H1 (cell line): ENCODE measurements at regions not wholly inside any gene's neighbourhood (a gene's known extent, or its start where the extent isn't known, plus 50 kb on each side); places are given as distances from the start of the nearest gene placed in this dataset.

Source experiments
- HDAC2 ChIP-seq, 2 experiments: fragments of 300-600 bp in 1 of 2; sonication (generic) in 1 of 2; IDR thresholded peaks; 2 replicates each; pipeline ENCODE4 v1.6.1; 2011 to 2012; ENCODE audit warnings: low read depth in 2 of 2, low read length in 2 of 2, mild to moderate bottlenecking in 2 of 2, moderate library complexity in 2 of 2, borderline replicate concordance in 1 of 2, inconsistent platforms in 1 of 2
- TF ChIP-seq, protein P1 (sequence below): IDR thresholded peaks from 2 replicates; pipeline ENCODE4 v1.6.1; 2011; ENCODE audit warnings: low read length, improper control_type of control experiment

DNA sequence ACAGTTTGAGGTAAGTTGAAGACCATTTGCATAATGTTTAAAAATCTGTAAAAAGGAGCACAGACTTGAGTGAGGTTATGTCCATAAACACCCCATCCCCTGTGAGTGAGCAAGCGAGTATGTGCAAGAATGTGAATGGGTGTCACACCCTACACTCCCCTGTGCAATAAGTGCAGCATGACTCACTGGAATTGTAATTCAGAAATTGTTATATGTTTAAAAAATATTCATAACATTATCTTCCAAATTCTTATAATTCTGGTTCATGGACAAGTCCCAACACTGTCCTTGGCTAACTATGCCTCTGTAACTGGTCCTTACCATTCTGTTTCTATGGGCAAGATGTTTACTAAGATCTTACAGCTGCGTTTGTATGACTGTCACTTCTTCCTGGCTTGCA lies 207.8 kb upstream of the FAR2 start (continued):
- TF ChIP-seq, protein P1, sequence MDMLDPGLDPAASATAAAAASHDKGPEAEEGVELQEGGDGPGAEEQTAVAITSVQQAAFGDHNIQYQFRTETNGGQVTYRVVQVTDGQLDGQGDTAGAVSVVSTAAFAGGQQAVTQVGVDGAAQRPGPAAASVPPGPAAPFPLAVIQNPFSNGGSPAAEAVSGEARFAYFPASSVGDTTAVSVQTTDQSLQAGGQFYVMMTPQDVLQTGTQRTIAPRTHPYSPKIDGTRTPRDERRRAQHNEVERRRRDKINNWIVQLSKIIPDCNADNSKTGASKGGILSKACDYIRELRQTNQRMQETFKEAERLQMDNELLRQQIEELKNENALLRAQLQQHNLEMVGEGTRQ, result no peak
- TF ChIP-seq HDAC2 (IDR thresholded peaks at IDR 0.05; ENCODE audit: borderline replicate concordance in 1 of 2, low read depth in 2 of 2, low read length in 2 of 2), result no peak
